BJ (cell line): ENCODE measurements at regions not wholly inside any gene's neighbourhood (a gene's known extent, or its start where the extent isn't known, plus 50 kb on each side); places are given as distances from the start of the nearest gene placed in this dataset.
"Not testable (repeated sequence)": the region's sequence is repeated elsewhere in the genome, so short reads cannot be mapped to it uniquely, and the experiment has no call there.

Experiments used
- CTCF ChIA-PET: fragments of 350-600 bp; formaldehyde crosslinking; extraction: SDS; loops from one replicate; lab custom pipeline; 2021; ENCODE audit warnings: antibody characterized with exemption, inconsistent platforms; lab: Yijun Ruan, JAX
- POLR2A ChIA-PET: fragments of 300-600 bp; sonication (Branson Sonifier 250); formaldehyde crosslinking; extraction: SDS; loops from one replicate; lab custom pipeline; 2021; ENCODE audit warnings: antibody characterized with exemption; lab: Charles Lee
- DNase-seq: peaks from one replicate; pipeline ENCODE4 v3.0.0-alpha.2; 2011; ENCODE audit warnings: low read depth
- H3K27me3 ChIP-seq: 2 replicates; pipeline ENCODE4 v1.6.0; 2011; ENCODE audit warnings: low read length; ENCODE audit not compliant: control insufficient read depth, insufficient read depth
- H3K36me3 ChIP-seq: 2 replicates; pipeline ENCODE4 v1.5.1; 2011; ENCODE audit warnings: low read length; ENCODE audit not compliant: control insufficient read depth, insufficient read depth
- H3K4me3 ChIP-seq: 2 replicates; pipeline ENCODE4 v1.5.1; 2011; ENCODE audit warnings: low read depth, mild to moderate bottlenecking, control low read depth, low read length
- TF ChIP-seq, protein P1 (sequence below): IDR thresholded peaks from 2 replicates; pipeline ENCODE4 v1.5.1; 2011; ENCODE audit warnings: low read depth, mild to moderate bottlenecking, control low read depth, inconsistent platforms, low read length, moderate library complexity; ENCODE audit not compliant: insufficient read depth

DNA sequence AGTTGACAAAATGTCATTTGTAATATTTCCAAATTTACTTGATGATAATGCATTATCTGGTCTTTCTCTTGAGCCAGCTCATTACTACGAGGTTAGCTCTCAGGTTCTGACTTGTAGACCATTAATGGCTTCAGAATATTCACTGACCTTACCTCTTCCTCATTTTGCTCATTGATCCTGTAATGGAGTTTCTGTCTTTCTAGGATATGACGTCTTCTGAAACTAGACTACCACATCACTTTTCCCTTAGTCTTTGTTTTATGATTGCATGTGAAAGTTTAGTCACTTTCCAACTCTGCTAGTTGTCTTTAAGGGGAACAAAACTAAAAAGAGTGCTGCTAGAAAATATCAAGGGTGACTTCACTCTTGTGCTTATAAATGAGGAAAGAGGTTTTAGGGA, 697.6 kb downstream of the JRKL start:
- ChIA-PET CTCF (no interaction called here), POLR2A (no interaction called here)
- Histone ChIP-seq H3K27me3 (no peaks in the 10 kb centered on the region), H3K36me3 (no peaks in the 10 kb centered on the region), H3K4me3 (no peak overlapping the region)
- TF ChIP-seq, protein P1, sequence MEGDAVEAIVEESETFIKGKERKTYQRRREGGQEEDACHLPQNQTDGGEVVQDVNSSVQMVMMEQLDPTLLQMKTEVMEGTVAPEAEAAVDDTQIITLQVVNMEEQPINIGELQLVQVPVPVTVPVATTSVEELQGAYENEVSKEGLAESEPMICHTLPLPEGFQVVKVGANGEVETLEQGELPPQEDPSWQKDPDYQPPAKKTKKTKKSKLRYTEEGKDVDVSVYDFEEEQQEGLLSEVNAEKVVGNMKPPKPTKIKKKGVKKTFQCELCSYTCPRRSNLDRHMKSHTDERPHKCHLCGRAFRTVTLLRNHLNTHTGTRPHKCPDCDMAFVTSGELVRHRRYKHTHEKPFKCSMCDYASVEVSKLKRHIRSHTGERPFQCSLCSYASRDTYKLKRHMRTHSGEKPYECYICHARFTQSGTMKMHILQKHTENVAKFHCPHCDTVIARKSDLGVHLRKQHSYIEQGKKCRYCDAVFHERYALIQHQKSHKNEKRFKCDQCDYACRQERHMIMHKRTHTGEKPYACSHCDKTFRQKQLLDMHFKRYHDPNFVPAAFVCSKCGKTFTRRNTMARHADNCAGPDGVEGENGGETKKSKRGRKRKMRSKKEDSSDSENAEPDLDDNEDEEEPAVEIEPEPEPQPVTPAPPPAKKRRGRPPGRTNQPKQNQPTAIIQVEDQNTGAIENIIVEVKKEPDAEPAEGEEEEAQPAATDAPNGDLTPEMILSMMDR, result no peak
- DNase-seq, result no peak

DNA sequence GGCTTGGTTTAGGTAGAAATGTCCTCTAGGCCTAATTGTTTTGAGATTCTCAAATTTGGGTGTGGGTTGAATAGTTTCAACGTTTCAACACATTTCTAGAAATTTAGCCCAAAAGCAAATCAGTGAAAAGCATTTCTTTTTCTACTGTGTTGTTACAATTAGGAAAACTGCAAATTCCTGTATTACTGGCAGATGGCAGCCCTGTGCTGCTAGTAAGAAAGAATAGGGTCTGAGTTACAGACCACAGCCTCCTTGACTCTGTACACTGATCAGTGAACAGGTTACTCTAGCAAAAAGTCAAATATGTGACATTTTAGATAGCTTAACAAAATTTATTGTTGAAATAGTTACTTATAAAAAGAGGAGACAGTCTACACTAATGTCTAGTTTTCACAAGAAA, 703.0 kb downstream of the JRKL start:
- ChIA-PET CTCF (no interaction called here), POLR2A (no interaction called here)
- TF ChIP-seq, protein P1, result no peak
- no peak for DNase-seq
- no peaks in the 10 kb centered on the region for H3K36me3 ChIP-seq
- no peak overlapping the region for H3K4me3 ChIP-seq
- H3K27me3 ChIP-seq, result no peaks in the 10 kb centered on the region

DNA sequence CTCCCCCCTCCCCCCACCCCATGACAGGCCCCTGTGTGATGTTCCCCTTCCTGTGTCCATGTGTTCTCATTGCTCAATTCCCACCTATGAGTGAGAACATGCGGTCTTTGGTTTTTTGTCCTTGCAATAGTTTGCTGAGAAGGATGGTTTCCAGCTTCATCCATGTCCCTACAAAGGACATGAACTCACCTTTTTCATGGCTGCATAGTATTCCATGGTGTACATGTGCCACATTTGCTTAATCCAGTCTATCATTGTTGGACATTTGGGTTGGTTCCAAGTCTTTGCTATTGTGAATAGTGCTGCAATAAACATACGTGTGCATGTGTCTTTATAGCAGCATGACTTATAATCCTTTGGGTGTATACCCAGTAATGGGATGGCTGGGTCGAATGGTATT, 712.4 kb downstream of the JRKL start:
- DNase-seq, H3K27me3 ChIP-seq, H3K4me3 ChIP-seq, CTCF ChIA-PET, POLR2A ChIA-PET, H3K36me3 ChIP-seq: not testable (repeated sequence)

DNA sequence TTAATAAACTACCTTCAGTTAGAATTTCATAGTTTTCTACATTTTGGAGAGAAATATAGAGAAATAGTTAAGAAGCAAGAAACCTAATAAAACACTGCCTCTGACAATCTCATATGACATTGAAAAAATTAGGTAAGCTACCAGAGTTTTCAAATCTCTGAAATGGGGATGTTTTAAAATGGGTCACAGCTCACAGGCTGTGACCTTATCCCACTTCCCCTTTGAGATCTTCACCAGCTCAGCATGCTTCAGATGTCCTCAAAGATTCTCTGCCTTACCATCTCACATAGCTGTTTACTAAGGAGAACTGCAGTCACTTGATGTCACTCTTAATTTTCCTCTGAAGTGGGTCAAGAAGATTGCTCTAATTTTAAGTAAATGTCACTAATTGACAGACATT, 717.8 kb downstream of the JRKL start:
- Histone ChIP-seq H3K36me3 (no peaks in the 10 kb centered on the region), H3K4me3 (no peak overlapping the region), H3K27me3 (no peaks in the 10 kb centered on the region)
- CTCF ChIA-PET, result no interaction called here
- POLR2A ChIA-PET, result no interaction called here
- DNase-seq, result no peak
- TF ChIP-seq, protein P1, result no peak

DNA sequence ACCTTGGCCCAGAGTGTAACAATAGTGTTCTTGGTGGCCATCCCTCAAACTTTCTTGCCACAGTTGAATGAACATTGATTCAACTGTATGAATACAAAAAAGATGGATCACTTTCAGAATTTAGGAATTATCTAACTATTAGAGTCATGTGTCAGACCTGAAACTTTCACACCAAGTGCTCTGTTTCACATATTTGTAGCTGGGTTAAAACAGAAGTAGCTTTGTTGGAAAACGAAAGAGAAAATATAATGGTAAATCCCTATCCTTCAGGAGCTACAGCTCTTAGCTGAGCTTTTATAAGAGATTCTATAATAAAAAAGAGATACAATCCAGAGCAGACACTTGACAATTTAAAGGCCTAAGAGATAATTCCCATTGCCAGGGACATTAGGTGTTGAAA, 719.3 kb downstream of the JRKL start:
- DNase-seq, result no peak
- ChIA-PET POLR2A (no interaction called here), CTCF (interaction anchor here (0.6 kb wide), 1 partner anchor 645 kb away, joined by 4 read pairs; no protein-coding TSS in a partner anchor)
- TF ChIP-seq, protein P1, result no peak
- H3K36me3 ChIP-seq, result no peaks in the 10 kb centered on the region
- H3K4me3 ChIP-seq, result no peak overlapping the region
- H3K27me3 ChIP-seq, result no peaks in the 10 kb centered on the region

DNA sequence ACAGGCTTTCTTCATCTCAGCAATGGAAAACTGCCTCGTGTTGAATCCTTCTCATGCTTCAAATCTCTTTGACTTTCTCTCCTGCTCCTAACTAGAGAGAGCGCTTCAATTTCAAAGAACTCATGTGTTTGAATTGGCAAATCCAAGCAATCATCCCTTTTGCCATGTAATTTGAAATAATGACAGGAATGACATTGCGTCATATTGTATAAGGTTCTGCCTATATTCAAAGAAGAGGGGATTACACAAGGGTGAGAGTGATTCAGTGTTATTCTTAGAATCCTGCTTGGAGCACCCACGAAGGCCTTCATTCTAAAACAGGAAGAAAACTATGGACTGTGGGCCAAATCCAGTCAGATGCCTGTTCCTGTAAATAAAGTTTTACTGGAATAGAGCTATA, 720.6 kb downstream of the JRKL start:
- DNase-seq, result no peak
- no peaks in the 10 kb centered on the region for H3K36me3 ChIP-seq
- no peak overlapping the region for H3K4me3 ChIP-seq
- ChIA-PET POLR2A (no interaction called here), CTCF (no interaction called here)
- TF ChIP-seq, protein P1, result no peak
- no peaks in the 10 kb centered on the region for H3K27me3 ChIP-seq
